ENCODE measurements at regions not wholly inside any gene's neighbourhood (a gene's known extent, or its start where the extent isn't known, plus 50 kb on each side); places are given as distances from the start of the nearest gene placed in this dataset.

DNA sequence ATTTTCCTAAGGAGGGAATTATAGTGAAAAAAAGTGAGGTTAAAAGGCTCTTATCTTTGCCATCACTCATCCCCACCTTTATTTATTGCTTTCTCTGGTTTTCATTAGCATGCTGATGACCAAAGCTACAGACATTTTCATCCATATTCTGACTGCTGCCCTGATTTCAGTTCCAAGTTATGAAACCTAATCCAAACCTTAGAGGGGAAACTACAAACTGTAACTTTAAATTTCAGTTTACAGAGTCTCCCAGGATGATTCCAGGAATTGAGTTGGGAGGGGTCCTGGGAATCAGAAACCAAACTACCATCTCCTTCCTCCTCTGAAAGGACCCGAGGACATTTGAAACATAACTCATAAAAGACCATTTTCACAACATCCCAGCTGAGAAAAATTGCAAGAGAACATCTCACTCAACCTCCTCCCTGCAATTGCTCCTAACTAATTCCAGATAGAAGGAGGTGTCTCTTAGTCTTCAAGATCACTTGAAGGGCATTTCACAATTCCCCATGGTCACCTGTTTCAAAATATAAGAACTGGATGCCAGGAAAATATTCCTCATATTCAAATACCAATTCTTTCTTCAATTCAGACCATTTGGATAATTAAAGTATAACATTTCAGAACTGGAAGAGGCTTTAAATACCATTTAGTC lies 520.6 kb downstream of the TNS1 start:
- TF ChIP-seq, protein P1, sequence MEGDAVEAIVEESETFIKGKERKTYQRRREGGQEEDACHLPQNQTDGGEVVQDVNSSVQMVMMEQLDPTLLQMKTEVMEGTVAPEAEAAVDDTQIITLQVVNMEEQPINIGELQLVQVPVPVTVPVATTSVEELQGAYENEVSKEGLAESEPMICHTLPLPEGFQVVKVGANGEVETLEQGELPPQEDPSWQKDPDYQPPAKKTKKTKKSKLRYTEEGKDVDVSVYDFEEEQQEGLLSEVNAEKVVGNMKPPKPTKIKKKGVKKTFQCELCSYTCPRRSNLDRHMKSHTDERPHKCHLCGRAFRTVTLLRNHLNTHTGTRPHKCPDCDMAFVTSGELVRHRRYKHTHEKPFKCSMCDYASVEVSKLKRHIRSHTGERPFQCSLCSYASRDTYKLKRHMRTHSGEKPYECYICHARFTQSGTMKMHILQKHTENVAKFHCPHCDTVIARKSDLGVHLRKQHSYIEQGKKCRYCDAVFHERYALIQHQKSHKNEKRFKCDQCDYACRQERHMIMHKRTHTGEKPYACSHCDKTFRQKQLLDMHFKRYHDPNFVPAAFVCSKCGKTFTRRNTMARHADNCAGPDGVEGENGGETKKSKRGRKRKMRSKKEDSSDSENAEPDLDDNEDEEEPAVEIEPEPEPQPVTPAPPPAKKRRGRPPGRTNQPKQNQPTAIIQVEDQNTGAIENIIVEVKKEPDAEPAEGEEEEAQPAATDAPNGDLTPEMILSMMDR (IDR thresholded peaks at IDR 0.05): no peak
- TF ChIP-seq ZFX (IDR thresholded peaks at IDR 0.05; ENCODE audit: borderline replicate concordance): no peak
